ENCODE measurements at regions not wholly inside any gene's neighbourhood (a gene's known extent, or its start where the extent isn't known, plus 50 kb on each side); places are given as distances from the start of the nearest gene placed in this dataset.
"Not testable (repeated sequence)": the region's sequence is repeated elsewhere in the genome, so short reads cannot be mapped to it uniquely, and the experiment has no call there.

- Histone ChIP-seq H3K27me3 (ENCODE audit: control insufficient read depth, insufficient read depth, low read length) (no peaks in the 10 kb centered on the region), H3K27ac (no peak overlapping the region), H3K36me3 (ENCODE audit: control insufficient read depth, insufficient read depth, low read length) (no peaks in the 10 kb centered on the region), H3K9ac (no peak overlapping the region), H3K79me2 (no peaks in the 10 kb centered on the region), H3K4me3 (ENCODE audit: low read depth, low read length) (no peak overlapping the region), H2AFZ (no peak overlapping the region), H3K9me3 (ENCODE audit: control insufficient read depth, low read length) (no peaks in the 10 kb centered on the region), H3K4me2 (ENCODE audit: low read length) (no peak overlapping the region), H3K4me1 (no peaks in the 10 kb centered on the region)
- TF ChIP-seq CTCF (IDR thresholded peaks at IDR 0.05) = no peak
Measured at GRCh38 chr7:12032146-12032545, 178.9 kb upstream of the TMEM106B start.

- not testable (repeated sequence) for H3K4me3 ChIP-seq (ENCODE audit: low read depth, low read length); H3K27ac ChIP-seq; H3K9ac ChIP-seq; H3K9me3 ChIP-seq (ENCODE audit: control insufficient read depth, low read length); H2AFZ ChIP-seq; H3K79me2 ChIP-seq; H3K4me1 ChIP-seq; H3K36me3 ChIP-seq (ENCODE audit: control insufficient read depth, insufficient read depth, low read length); H3K4me2 ChIP-seq (ENCODE audit: low read length); H3K27me3 ChIP-seq (ENCODE audit: control insufficient read depth, insufficient read depth, low read length)
Measured at GRCh38 chr7:12043457-12043856, 167.6 kb upstream of the TMEM106B start.

GRCh38 chr7:12052211-12052610, 158.9 kb upstream of the TMEM106B start:
- no peak for TF ChIP-seq CTCF (IDR thresholded peaks at IDR 0.05)
- no peak overlapping the region for H3K4me3 ChIP-seq (ENCODE audit: low read depth, low read length)

GRCh38 chr7:12053561-12053960, 157.5 kb upstream of the TMEM106B start:
- H3K36me3 ChIP-seq (ENCODE audit: control insufficient read depth, insufficient read depth, low read length) = no peaks in the 10 kb centered on the region
- H3K4me2 ChIP-seq (ENCODE audit: low read length) = no peak overlapping the region
- no peaks in the 10 kb centered on the region for H3K27me3 ChIP-seq (ENCODE audit: control insufficient read depth, insufficient read depth, low read length)
- no peak overlapping the region for H2AFZ ChIP-seq
- H3K4me1 ChIP-seq = no peaks in the 10 kb centered on the region
- TF ChIP-seq CTCF (IDR thresholded peaks at IDR 0.05) = no peak
- H3K9ac ChIP-seq = no peak overlapping the region
- H3K27ac ChIP-seq = no peak overlapping the region
- no peaks in the 10 kb centered on the region for H3K79me2 ChIP-seq
- no peak overlapping the region for H3K4me3 ChIP-seq (ENCODE audit: low read depth, low read length)
- H3K9me3 ChIP-seq (ENCODE audit: control insufficient read depth, low read length) = no peaks in the 10 kb centered on the region

More at GRCh38 chr7:12052211-12052610, 158.9 kb upstream of the TMEM106B start:
- Histone ChIP-seq H2AFZ (no peak overlapping the region), H3K79me2 (no peaks in the 10 kb centered on the region), H3K27ac (no peak overlapping the region), H3K4me2 (ENCODE audit: low read length) (no peak overlapping the region), H3K9ac (no peak overlapping the region), H3K9me3 (ENCODE audit: control insufficient read depth, low read length) (no peaks in the 10 kb centered on the region), H3K4me1 (no peaks in the 10 kb centered on the region), H3K36me3 (ENCODE audit: control insufficient read depth, insufficient read depth, low read length) (no peaks in the 10 kb centered on the region), H3K27me3 (ENCODE audit: control insufficient read depth, insufficient read depth, low read length) (no peaks in the 10 kb centered on the region)

- no peak overlapping the region for H3K9ac ChIP-seq
- H3K4me1 ChIP-seq = no peaks in the 10 kb centered on the region
- H3K9me3 ChIP-seq (ENCODE audit: control insufficient read depth, low read length) = no peaks in the 10 kb centered on the region
- H3K27ac ChIP-seq = no peak overlapping the region
- H3K27me3 ChIP-seq (ENCODE audit: control insufficient read depth, insufficient read depth, low read length) = no peaks in the 10 kb centered on the region
- no peaks in the 10 kb centered on the region for H3K36me3 ChIP-seq (ENCODE audit: control insufficient read depth, insufficient read depth, low read length)
- H3K4me2 ChIP-seq (ENCODE audit: low read length) = no peak overlapping the region
- no peak overlapping the region for H3K4me3 ChIP-seq (ENCODE audit: low read depth, low read length)
- no peak overlapping the region for H2AFZ ChIP-seq
- no peak for TF ChIP-seq CTCF (IDR thresholded peaks at IDR 0.05)
- H3K79me2 ChIP-seq = no peaks in the 10 kb centered on the region
Measured at GRCh38 chr7:12054830-12055229, 156.3 kb upstream of the TMEM106B start.

Data from parathyroid adenoma (tissue), 2 donors.